PC-3 (cell line): ENCODE measurements at regions not wholly inside any gene's neighbourhood (a gene's known extent, or its start where the extent isn't known, plus 50 kb on each side); places are given as distances from the start of the nearest gene placed in this dataset.

ENCODE experiments used
- ATAC-seq: fragments of 200-7000 bp; cut with Tn5 transposase; 2 replicates; pipeline ENCODE4 v1.9.1; 2020; ENCODE audit warnings: mild to moderate bottlenecking, moderate library complexity
- BruUV-seq: library from RNA; stranded (reverse); fragments of 400-500 nt; replicated peaks from 2 replicates; lab custom pipeline; 2021; lab: Mats Ljungman, UMichigan
- CTCF ChIA-PET: fragments of 300-600 bp; sonication (Branson Sonifier 250); formaldehyde crosslinking; loops from one replicate; lab custom pipeline; 2022; ENCODE audit warnings: antibody characterized with exemption; lab: Charles Lee
- POLR2A ChIA-PET: fragments of 300-600 bp; sonication (Branson Sonifier 250); formaldehyde crosslinking; loops from one replicate; lab custom pipeline; 2022; ENCODE audit warnings: antibody characterized with exemption; ENCODE audit not compliant: unreplicated experiment; lab: Charles Lee
- DNase-seq: peaks from one replicate; pipeline ENCODE4 v3.0.0-alpha.2; 2015
- H2AFZ ChIP-seq: fragments of 300-600 bp; sonication (generic); 2 replicates; pipeline ENCODE4 v1.6.0; 2016; ENCODE audit warnings: antibody characterized with exemption, low read length
- H3F3A ChIP-seq: fragments of 300-600 bp; sonication (generic); one replicate; pipeline ENCODE4 v1.6.0; 2017; ENCODE audit warnings: antibody characterized with exemption, low read length, control low read depth, mild to moderate bottlenecking; ENCODE audit not compliant: unreplicated experiment
- H3K27ac ChIP-seq: fragments of 300-600 bp; sonication (generic); 2 replicates; pipeline ENCODE4 v1.5.1; 2016; ENCODE audit warnings: mild to moderate bottlenecking, low read length
- H3K27me3 ChIP-seq: fragments of 300-600 bp; sonication (generic); 2 replicates; pipeline ENCODE4 v1.6.1; 2016; ENCODE audit warnings: low read length, mixed read lengths
- H3K36me3 ChIP-seq: fragments of 300-600 bp; sonication (generic); 2 replicates; pipeline ENCODE4 v1.6.1; 2016; ENCODE audit warnings: low read depth, mixed run types, low read length, mixed read lengths
- H3K4me1 ChIP-seq: fragments of 300-600 bp; sonication (generic); 2 replicates; pipeline ENCODE4 v1.5.1; 2016; ENCODE audit warnings: low read length; ENCODE audit not compliant: insufficient read depth
- H3K4me2 ChIP-seq: fragments of 300-600 bp; sonication (generic); 2 replicates; pipeline ENCODE4 v1.6.0; 2016; ENCODE audit warnings: low read length
- H3K4me3 ChIP-seq: fragments of 300-600 bp; sonication (generic); 2 replicates; pipeline ENCODE4 v1.5.1; 2016; ENCODE audit warnings: mild to moderate bottlenecking, low read length, mixed read lengths
- H3K79me2 ChIP-seq: fragments of 300-600 bp; sonication (generic); 2 replicates; pipeline ENCODE4 v1.6.1; 2017; ENCODE audit warnings: low read length, mixed read lengths
- H3K9ac ChIP-seq: fragments of 300-600 bp; sonication (generic); 2 replicates; pipeline ENCODE4 v1.6.0; 2016; ENCODE audit warnings: mild to moderate bottlenecking, low read length
- H3K9me2 ChIP-seq: fragments of 300-600 bp; sonication (generic); replicated peaks from 2 replicates; pipeline ENCODE4 v1.6.1; 2016; ENCODE audit warnings: mixed run types, low read length, mixed read lengths
- H3K9me3 ChIP-seq: fragments of 300-600 bp; sonication (generic); 2 replicates; pipeline ENCODE4 v1.6.1; 2016; ENCODE audit warnings: low read length, mixed read lengths
- H4K20me1 ChIP-seq: fragments of 300-600 bp; sonication (generic); 2 replicates; pipeline ENCODE4 v1.6.1; 2016; ENCODE audit warnings: low read length, mixed read lengths
- CTCF ChIP-seq: fragments of 300-600 bp; sonication (generic); conservative IDR thresholded peaks from 2 replicates; pipeline ENCODE4 v1.5.1; 2017; ENCODE audit warnings: antibody characterized with exemption, low read depth, mild to moderate bottlenecking, low read length
- EZH2 ChIP-seq: fragments of 300-600 bp; sonication (generic); IDR thresholded peaks from one replicate; pipeline ENCODE4 v1.6.1; 2017; ENCODE audit warnings: antibody characterized with exemption, mild to moderate bottlenecking, low read length; ENCODE audit not compliant: unreplicated experiment
- EZH2phosphoT487 ChIP-seq: fragments of 300-600 bp; sonication (generic); IDR thresholded peaks from 2 replicates; pipeline ENCODE4 v1.6.1; 2018; ENCODE audit warnings: mild to moderate bottlenecking, antibody characterized with exemption, low read length, borderline replicate concordance
- intact Hi-C: fragments of 100-400 bp; cut with micrococcal nuclease; formaldehyde crosslinking; loops from 2 replicates; pipeline ENCODE4 v1.9.0; 2023

- H2AFZ ChIP-seq: no peak overlapping the region
- BruUV-seq: no TSS peak
These were observed 501.5 kb upstream of the USP15 start for GRCh38 chr12:61758661-61759060.

GRCh38 chr12:61765926-61766325 is 494.3 kb upstream of the USP15 start:
- Histone ChIP-seq H3K9me3 (no peaks in the 10 kb centered on the region), H2AFZ (no peak overlapping the region), H3K36me3 (no peaks in the 10 kb centered on the region), H3K9me2 (no peaks in the 10 kb centered on the region), H3K27ac (no peak overlapping the region), H3K4me3 (no peak overlapping the region), H3K9ac (no peak overlapping the region), H3K79me2 (no peaks in the 10 kb centered on the region), H3K27me3 (no peaks in the 10 kb centered on the region; the same call in 1 of the 2 replicates), H3K4me1 (no peaks in the 10 kb centered on the region), H4K20me1 (no peaks in the 10 kb centered on the region), H3K4me2 (no peak overlapping the region), H3F3A (no peaks in the 10 kb centered on the region)
- intact Hi-C loops: no loop called here
- ChIA-PET CTCF (no interaction called here), POLR2A (no interaction called here)
- BruUV-seq: no TSS peak
- no peak for TF ChIP-seq EZH2phosphoT487
- DNase-seq: no peak
- no peak for ATAC-seq

More at GRCh38 chr12:61758661-61759060, 501.5 kb upstream of the USP15 start:
- POLR2A ChIA-PET: no interaction called here
- no peak for DNase-seq
- H3F3A ChIP-seq: no peaks in the 10 kb centered on the region
- H3K27me3 ChIP-seq: no peaks in the 10 kb centered on the region; the same call in 1 of the 2 replicates
- intact Hi-C loops: no loop called here
- no peaks in the 10 kb centered on the region for H3K79me2 ChIP-seq
- H4K20me1 ChIP-seq: no peaks in the 10 kb centered on the region
- 0 out of 2 replicates have a peak, but pooled peaks cover 3% of the 10 kb centered on the region for H3K4me1 ChIP-seq
- TF ChIP-seq EZH2phosphoT487 (no peak), CTCF (no peak), EZH2 (no peak)
- H3K4me2 ChIP-seq: no peak overlapping the region
- no peak overlapping the region for H3K4me3 ChIP-seq
- CTCF ChIA-PET: no interaction called here
- H3K9ac ChIP-seq: no peak overlapping the region
- ATAC-seq: no peak
- no peak overlapping the region for H3K27ac ChIP-seq
- H3K36me3 ChIP-seq: no peaks in the 10 kb centered on the region
- H3K9me2 ChIP-seq: no peaks in the 10 kb centered on the region
- H3K9me3 ChIP-seq: no peaks in the 10 kb centered on the region; the same call in 1 of the 2 replicates

- no peaks in the 10 kb centered on the region for H3K9me2 ChIP-seq
- H3K79me2 ChIP-seq: no peaks in the 10 kb centered on the region
- no peak for ATAC-seq
- no peak overlapping the region for H3K4me3 ChIP-seq
- ChIA-PET CTCF (no interaction called here), POLR2A (no interaction called here)
- no peak overlapping the region for H3K4me2 ChIP-seq
- H3K4me1 ChIP-seq: no peaks in the 10 kb centered on the region
- no peaks in the 10 kb centered on the region for H3K36me3 ChIP-seq
- no peak for DNase-seq
- no peak overlapping the region for H3K9ac ChIP-seq
- no peak overlapping the region for H2AFZ ChIP-seq
- BruUV-seq: no TSS peak
- no peaks in the 10 kb centered on the region for H3K9me3 ChIP-seq
- H3F3A ChIP-seq: no peaks in the 10 kb centered on the region
- peaks cover 6% of the 10 kb centered on the region for H3K27me3 ChIP-seq
- TF ChIP-seq EZH2phosphoT487 (no peak), EZH2 (no peak), CTCF (no peak)
- no peak overlapping the region for H3K27ac ChIP-seq
- intact Hi-C loops: no loop called here
- no peaks in the 10 kb centered on the region for H4K20me1 ChIP-seq
These were observed 479.8 kb upstream of the USP15 start for GRCh38 chr12:61780435-61780834.
